A673 (cell line): ENCODE measurements at regions not wholly inside any gene's neighbourhood (a gene's known extent, or its start where the extent isn't known, plus 50 kb on each side); places are given as distances from the start of the nearest gene placed in this dataset.

ENCODE experiments used
- BruUV-seq: library from RNA; stranded (reverse); fragments of 400-500 nt; replicated peaks from 2 replicates; lab custom pipeline; 2021; lab: Mats Ljungman, UMichigan
- CTCF ChIA-PET: fragments of 300-600 bp; sonication (Branson Sonifier 250); formaldehyde crosslinking; loops from one replicate; lab custom pipeline; 2022; ENCODE audit warnings: antibody characterized with exemption; lab: Charles Lee
- POLR2A ChIA-PET: fragments of 300-600 bp; sonication (Branson Sonifier 250); formaldehyde crosslinking; loops from one replicate; lab custom pipeline; 2022; ENCODE audit warnings: antibody characterized with exemption; ENCODE audit not compliant: low non-redundant PET; lab: Charles Lee
- DNase-seq: peaks from one replicate; pipeline ENCODE4 v3.0.0-alpha.2; 2015; ENCODE audit warnings: low spot score
- H3K27ac ChIP-seq: fragments of 200-600 bp; sonication (generic); 2 replicates; pipeline ENCODE4 v1.5.1; 2016; ENCODE audit warnings: mixed run types, low read depth, mild to moderate bottlenecking, mixed read lengths, antibody characterized with exemption, low read length; ENCODE audit not compliant: poor library complexity, severe bottlenecking
- H3K27me3 ChIP-seq: fragments of 200-600 bp; sonication (generic); replicated peaks from 2 replicates; pipeline ENCODE4 v1.6.1; 2017; ENCODE audit warnings: mixed run types, low read depth, mild to moderate bottlenecking, mixed read lengths, antibody characterized with exemption, low read length; ENCODE audit not compliant: insufficient read depth, poor library complexity
- H3K36me3 ChIP-seq: fragments of 200-600 bp; sonication (generic); 2 replicates; pipeline ENCODE4 v1.6.1; 2016; ENCODE audit warnings: mixed run types, mild to moderate bottlenecking, mixed read lengths, antibody characterized with exemption, low read length; ENCODE audit not compliant: insufficient read depth, poor library complexity, severe bottlenecking
- H3K4me1 ChIP-seq: fragments of 200-600 bp; sonication (generic); 2 replicates; pipeline ENCODE4 v1.6.1; 2017; ENCODE audit warnings: mixed run types, mild to moderate bottlenecking, mixed read lengths, antibody characterized with exemption, low read length; ENCODE audit not compliant: insufficient read depth, poor library complexity, severe bottlenecking
- H3K4me3 ChIP-seq: fragments of 200-600 bp; sonication (generic); 2 replicates; pipeline ENCODE4 v1.5.1; 2016; ENCODE audit warnings: low read depth, mixed run types, mild to moderate bottlenecking, mixed read lengths, low read length; ENCODE audit not compliant: poor library complexity, severe bottlenecking
- H3K9me3 ChIP-seq: fragments of 200-600 bp; sonication (generic); 2 replicates; pipeline ENCODE4 v1.6.1; 2016; ENCODE audit warnings: mixed run types, low read depth, mild to moderate bottlenecking, mixed read lengths, antibody characterized with exemption, low read length; ENCODE audit not compliant: poor library complexity, severe bottlenecking
- CTCF ChIP-seq: fragments of 300-800, 200-600 bp; sonication (generic); conservative IDR thresholded peaks from 2 replicates; pipeline ENCODE4 v1.5.1; 2017; ENCODE audit warnings: low read depth, mild to moderate bottlenecking, antibody characterized with exemption, low read length, moderate library complexity, mixed read lengths
- EZH2 ChIP-seq: fragments of 200-600 bp; sonication (generic); IDR thresholded peaks from 2 replicates; pipeline ENCODE4 v1.6.1; 2017; ENCODE audit warnings: borderline replicate concordance, low read depth, mild to moderate bottlenecking, mixed read lengths, antibody characterized with exemption, low read length; ENCODE audit not compliant: poor library complexity, severe bottlenecking
- intact Hi-C: fragments of 100-400 bp; cut with micrococcal nuclease; formaldehyde crosslinking; loops from one replicate; pipeline ENCODE4 v1.10.0; 2022; ENCODE audit not compliant: unreplicated experiment

- H3K27me3 ChIP-seq, result no peaks in the 10 kb centered on the region
- ChIA-PET POLR2A (no interaction called here), CTCF (no interaction called here)
- no peak for TF ChIP-seq CTCF
- TF ChIP-seq EZH2, result no peak
- no peak overlapping the region for H3K4me3 ChIP-seq
- no peaks in the 10 kb centered on the region for H3K4me1 ChIP-seq
- H3K27ac ChIP-seq, result no peak overlapping the region
- no TSS peak for BruUV-seq
- DNase-seq, result no peak
- no peaks in the 10 kb centered on the region for H3K36me3 ChIP-seq
- H3K9me3 ChIP-seq, result no peaks in the 10 kb centered on the region
- intact Hi-C loops, result no loop called here
Observed at GRCh38 chr3:165682734-165683133, 154.5 kb downstream of the BCHE start.

- Histone ChIP-seq H3K4me1 (no peaks in the 10 kb centered on the region), H3K27ac (no peak overlapping the region), H3K27me3 (no peaks in the 10 kb centered on the region), H3K36me3 (no peaks in the 10 kb centered on the region), H3K9me3 (peaks cover 3% of the 10 kb centered on the region), H3K4me3 (no peak overlapping the region)
- CTCF ChIA-PET, result no interaction called here
- POLR2A ChIA-PET, result no interaction called here
- TF ChIP-seq CTCF (no peak), EZH2 (no peak)
- no TSS peak for BruUV-seq
- intact Hi-C loops, result no loop called here
- DNase-seq, result no peak
Observed at GRCh38 chr3:165669967-165670366, 167.3 kb downstream of the BCHE start.

GRCh38 chr3:165669504-165669903, 167.7 kb downstream of the BCHE start:
- Histone ChIP-seq H3K27me3 (no peaks in the 10 kb centered on the region), H3K36me3 (no peaks in the 10 kb centered on the region), H3K9me3 (peaks cover 3% of the 10 kb centered on the region), H3K4me1 (no peaks in the 10 kb centered on the region), H3K4me3 (no peak overlapping the region), H3K27ac (no peak overlapping the region)
- POLR2A ChIA-PET, result no interaction called here
- no peak for DNase-seq
- CTCF ChIA-PET, result no interaction called here
- BruUV-seq, result no TSS peak
- TF ChIP-seq EZH2, result no peak
- TF ChIP-seq CTCF, result no peak
- intact Hi-C loops, result no loop called here
